ENCODE measurements at regions not wholly inside any gene's neighbourhood (a gene's known extent, or its start where the extent isn't known, plus 50 kb on each side); places are given as distances from the start of the nearest gene placed in this dataset.

GRCh38 chr13:60347174-60347573 is 49.8 kb upstream of the TDRD3 start:
- DNase-seq, result no peak
- H3F3A ChIP-seq (ENCODE audit: insufficient read depth, low read length), result no peaks in the 10 kb centered on the region
- H3K4me3 ChIP-seq (ENCODE audit: low read length), result no peak overlapping the region
- no peaks in the 10 kb centered on the region for H4K20me1 ChIP-seq (ENCODE audit: insufficient read depth, low read length)
- no peak overlapping the region for H3K4me2 ChIP-seq (ENCODE audit: low read depth, low read length)
- H3K79me2 ChIP-seq (ENCODE audit: low read length), result no peaks in the 10 kb centered on the region
- no peaks in the 10 kb centered on the region for H3K27me3 ChIP-seq (replicated peaks; ENCODE audit: insufficient read depth, low read length)
- H3K9me2 ChIP-seq (replicated peaks; ENCODE audit: insufficient read depth, low read length), result no peaks in the 10 kb centered on the region
- TF ChIP-seq EZH2 (optimal IDR thresholded peaks at IDR 0.05; ENCODE audit: low read depth, low read length) (no peak), CTCF (IDR thresholded peaks at IDR 0.05; ENCODE audit: low read length) (no peak), EZH2phosphoT487 (IDR thresholded peaks at IDR 0.05; ENCODE audit: low read length) (no peak)
- H3K9me3 ChIP-seq (replicated peaks; ENCODE audit: insufficient read depth, low read length), result no peaks in the 10 kb centered on the region
- no peak overlapping the region for H3K9ac ChIP-seq (ENCODE audit: low read length)
- no peak overlapping the region for H3K27ac ChIP-seq (ENCODE audit: low read length)
- no peaks in the 10 kb centered on the region for H3K36me3 ChIP-seq (replicated peaks; ENCODE audit: insufficient read depth, low read length)
- no peak overlapping the region for H2AFZ ChIP-seq (ENCODE audit: low read length)
- no peaks in the 10 kb centered on the region for H3K4me1 ChIP-seq (ENCODE audit: low read length)

Measured in MM.1S (cell line).